Stimulated activated CD4-positive, alpha-beta T cell treated with anti-CD3 and anti-CD28 coated beads, Interleukin-1b, Interleukin-23, amount 100 ng/mL, for 4 hours (primary cell): ENCODE measurements at regions not wholly inside any gene's neighbourhood (a gene's known extent, or its start where the extent isn't known, plus 50 kb on each side); places are given as distances from the start of the nearest gene placed in this dataset.
"Not testable (repeated sequence)": the region's sequence is repeated elsewhere in the genome, so short reads cannot be mapped to it uniquely, and the experiment has no call there.

Source experiments
- DNase-seq, 2 donors: peaks; one replicate each; pipeline ENCODE4 v3.0.0-alpha.2; 2020; ENCODE audit warnings: low read depth in 2 of 2

GRCh38 chr4:60879135-60879701 is 320.9 kb upstream of the ADGRL3 start:
- DNase-seq: no peak

GRCh38 chr4:60884587-60884986 is 315.5 kb upstream of the ADGRL3 start:
- DNase-seq: no peak

- DNase-seq: no peak
These were observed 315.1 kb upstream of the ADGRL3 start for GRCh38 chr4:60885011-60885410.

- DNase-seq: no peak
These were observed 309.4 kb upstream of the ADGRL3 start for GRCh38 chr4:60890743-60891142.

- no peak for DNase-seq
These were observed 308.2 kb upstream of the ADGRL3 start for GRCh38 chr4:60891947-60892346.

GRCh38 chr4:60897415-60897814 is 302.7 kb upstream of the ADGRL3 start:
- DNase-seq: no peak

- DNase-seq: no peak
These were observed 295.0 kb upstream of the ADGRL3 start for GRCh38 chr4:60905162-60905561.

GRCh38 chr4:60911127-60911526 is 289.0 kb upstream of the ADGRL3 start:
- no peak for DNase-seq

- no peak for DNase-seq
These were observed 287.1 kb upstream of the ADGRL3 start for GRCh38 chr4:60913002-60913401.

- no peak for DNase-seq
These were observed 286.5 kb upstream of the ADGRL3 start for GRCh38 chr4:60913671-60914070.

- DNase-seq: not testable (repeated sequence)
These were observed 278.4 kb upstream of the ADGRL3 start for GRCh38 chr4:60921735-60922134.

- no peak for DNase-seq
These were observed 277.1 kb upstream of the ADGRL3 start for GRCh38 chr4:60923075-60923474.

- no peak for DNase-seq
These were observed 273.5 kb upstream of the ADGRL3 start for GRCh38 chr4:60926624-60927023.

- DNase-seq: no peak
These were observed 269.3 kb upstream of the ADGRL3 start for GRCh38 chr4:60930866-60931265.

GRCh38 chr4:60934566-60935295 is 265.4 kb upstream of the ADGRL3 start:
- no peak for DNase-seq

GRCh38 chr4:60938181-60938580 is 261.9 kb upstream of the ADGRL3 start:
- DNase-seq: no peak

GRCh38 chr4:60938621-60939020 is 261.5 kb upstream of the ADGRL3 start:
- DNase-seq: no peak

GRCh38 chr4:60944060-60944459 is 256.1 kb upstream of the ADGRL3 start:
- DNase-seq: no peak

- no peak for DNase-seq
These were observed 254.5 kb upstream of the ADGRL3 start for GRCh38 chr4:60945641-60946040.

- DNase-seq: no peak
These were observed 252.1 kb upstream of the ADGRL3 start for GRCh38 chr4:60948008-60948407.

- DNase-seq: no peak
These were observed 247.2 kb upstream of the ADGRL3 start for GRCh38 chr4:60952921-60953320.

GRCh38 chr4:60953826-60954225 is 246.3 kb upstream of the ADGRL3 start:
- no peak for DNase-seq

- DNase-seq: no peak
These were observed 237.8 kb upstream of the ADGRL3 start for GRCh38 chr4:60962286-60962685.

- no peak for DNase-seq
These were observed 218.6 kb upstream of the ADGRL3 start for GRCh38 chr4:60981534-60981933.
